IMR-90 (cell line): ENCODE measurements at regions not wholly inside any gene's neighbourhood (a gene's known extent, or its start where the extent isn't known, plus 50 kb on each side); places are given as distances from the start of the nearest gene placed in this dataset.

Source experiments
- ATAC-seq: fragments of 200-7000 bp; cut with Tn5 transposase; 2 replicates; pipeline ENCODE4 v1.9.1; 2020; ENCODE audit warnings: low read depth, mild to moderate bottlenecking, moderate library complexity
- BruUV-seq: library from RNA; stranded (reverse); fragments of 400-500 nt; replicated peaks from 2 replicates; lab custom pipeline; 2021; lab: Mats Ljungman, UMichigan
- CTCF ChIA-PET: fragments of 300-600 bp; formaldehyde crosslinking; extraction: SDS; loops from one replicate; lab custom pipeline; 2021; ENCODE audit warnings: antibody characterized with exemption; lab: Yijun Ruan, JAX
- POLR2A ChIA-PET: fragments of 300-600 bp; sonication (Branson Sonifier 250); formaldehyde crosslinking; loops from one replicate; lab custom pipeline; 2022; ENCODE audit warnings: antibody characterized with exemption; ENCODE audit not compliant: unreplicated experiment; lab: Charles Lee
- DNase-seq: peaks from one replicate; pipeline ENCODE4 v3.0.0; 2013
- H2AFZ ChIP-seq: replicated peaks from 2 replicates; pipeline ENCODE3; 2013; ENCODE audit warnings: low read length, mild to moderate bottlenecking; ENCODE audit not compliant: poor library complexity
- H2AK5ac ChIP-seq: 2 replicates; pipeline ENCODE4 v1.6.1; 2013; ENCODE audit warnings: low read depth, low read length, inconsistent platforms
- H2AK9ac ChIP-seq: replicated peaks from 2 replicates; pipeline ENCODE3; 2013; ENCODE audit warnings: mild to moderate bottlenecking, low read depth, low read length, moderate library complexity; ENCODE audit not compliant: poor library complexity
- H2BK120ac ChIP-seq: 2 replicates; pipeline ENCODE4 v1.6.1; 2013; ENCODE audit warnings: low read depth, low read length, inconsistent platforms
- H2BK15ac ChIP-seq: 3 replicates; pipeline ENCODE4 v1.6.1; 2013; ENCODE audit warnings: low read depth, low read length, inconsistent platforms
- H2BK20ac ChIP-seq: 2 replicates; pipeline ENCODE4 v1.6.1; 2013; ENCODE audit warnings: low read depth, mild to moderate bottlenecking, inconsistent platforms, low read length, moderate library complexity
- H2BK5ac ChIP-seq: 2 replicates; pipeline ENCODE4 v1.6.1; 2013; ENCODE audit warnings: mild to moderate bottlenecking, low read depth, low read length, inconsistent platforms; ENCODE audit not compliant: poor library complexity, severe bottlenecking
- H3K14ac ChIP-seq: replicated peaks from 2 replicates; pipeline ENCODE4 v1.6.1; 2013; ENCODE audit warnings: low read depth, low read length, inconsistent platforms
- H3K18ac ChIP-seq: 2 replicates; pipeline ENCODE4 v1.6.1; 2013; ENCODE audit warnings: low read depth, low read length, control low read depth
- H3K23ac ChIP-seq: 2 replicates; pipeline ENCODE4 v1.6.1; 2013; ENCODE audit warnings: low read depth, low read length, inconsistent platforms
- H3K27ac ChIP-seq: 2 replicates; pipeline ENCODE4 v1.5.1; 2013; ENCODE audit warnings: mild to moderate bottlenecking, control low read depth, low read length; ENCODE audit not compliant: insufficient read depth
- H3K27me3 ChIP-seq: 2 replicates; pipeline ENCODE4 v1.6.1; 2013; ENCODE audit warnings: low read length; ENCODE audit not compliant: control insufficient read depth, insufficient read depth
- H3K36me3 ChIP-seq: 2 replicates; pipeline ENCODE4 v1.6.1; 2013; ENCODE audit warnings: low read length, mixed read lengths; ENCODE audit not compliant: control insufficient read depth, insufficient read depth
- H3K4ac ChIP-seq: 2 replicates; pipeline ENCODE4 v1.6.1; 2013; ENCODE audit warnings: low read depth, low read length, inconsistent platforms
- H3K4me1 ChIP-seq: 2 replicates; pipeline ENCODE4 v1.6.1; 2013; ENCODE audit warnings: low read length, mixed read lengths; ENCODE audit not compliant: control insufficient read depth, insufficient read depth
- H3K4me2 ChIP-seq: 2 replicates; pipeline ENCODE4 v1.6.1; 2013; ENCODE audit warnings: low read depth, mild to moderate bottlenecking, control low read depth, low read length, moderate library complexity
- H3K4me3 ChIP-seq: 2 replicates; pipeline ENCODE4 v1.5.1; 2013; ENCODE audit warnings: low read depth, mild to moderate bottlenecking, control low read depth, low read length, moderate library complexity; ENCODE audit not compliant: insufficient read depth
- H3K56ac ChIP-seq: 2 replicates; pipeline ENCODE4 v1.6.1; 2013; ENCODE audit warnings: low read length, inconsistent platforms; ENCODE audit not compliant: insufficient read depth; ENCODE audit errors: extremely low read depth
- H3K79me1 ChIP-seq, 2 experiments: 2 replicates each; pipeline ENCODE4 v1.6.1; 2013; ENCODE audit warnings: low read length in 2 of 2, inconsistent platforms in 1 of 2, low read depth in 1 of 2
- H3K9ac ChIP-seq: 2 replicates; pipeline ENCODE4 v1.6.1; 2013; ENCODE audit warnings: low read depth, low read length, control low read depth
- H3K9me1 ChIP-seq: 2 replicates; pipeline ENCODE4 v1.6.1; 2013; ENCODE audit warnings: low read length, inconsistent platforms; ENCODE audit not compliant: insufficient read depth
- H3K9me3 ChIP-seq: 2 replicates; pipeline ENCODE4 v1.6.1; 2013; ENCODE audit warnings: low read length; ENCODE audit not compliant: control insufficient read depth, insufficient read depth
- H4K20me1 ChIP-seq: 2 replicates; pipeline ENCODE4 v1.6.1; 2013; ENCODE audit warnings: low read length, inconsistent platforms; ENCODE audit not compliant: insufficient read depth
- H4K5ac ChIP-seq: 2 replicates; pipeline ENCODE4 v1.6.1; 2013; ENCODE audit warnings: mild to moderate bottlenecking, low read depth, low read length, control low read depth
- H4K8ac ChIP-seq, 2 experiments: 2 replicates each; pipeline ENCODE4 v1.6.1; 2013; ENCODE audit warnings: low read depth in 2 of 2, low read length in 2 of 2, control low read depth in 1 of 2, inconsistent platforms in 1 of 2
- H4K91ac ChIP-seq: 2 replicates; pipeline ENCODE4 v1.6.1; 2013; ENCODE audit warnings: low read depth, low read length, inconsistent platforms; ENCODE audit not compliant: insufficient read depth
- CEBPB ChIP-seq: IDR thresholded peaks from 2 replicates; pipeline ENCODE4 v1.6.1; 2012; ENCODE audit warnings: low read depth, low read length, improper control_type of control experiment
- MAZ ChIP-seq: IDR thresholded peaks from 2 replicates; pipeline ENCODE4 v1.6.1; 2012; ENCODE audit warnings: low read depth, mild to moderate bottlenecking, low read length, improper control_type of control experiment, moderate library complexity, borderline replicate concordance
- dilution Hi-C: fragments of 300-500 bp; cut with HindIII; formaldehyde crosslinking; loops from one replicate; pipeline ENCODE4 v1.14.3; 2018; ENCODE audit warnings: low sequenced_read_pairs; ENCODE audit not compliant: unreplicated experiment
- in situ Hi-C: fragments of 300-500 bp; cut with MboI; formaldehyde crosslinking; loops from 3 replicates; pipeline ENCODE4 v1.14.3; 2019; ENCODE audit warnings: low sequenced_read_pairs, inconsistent platforms, mixed read lengths
- intact Hi-C: fragments of 100-400 bp; cut with micrococcal nuclease; formaldehyde crosslinking; loops from 2 replicates; pipeline ENCODE4 v1.10.0; 2022

DNA sequence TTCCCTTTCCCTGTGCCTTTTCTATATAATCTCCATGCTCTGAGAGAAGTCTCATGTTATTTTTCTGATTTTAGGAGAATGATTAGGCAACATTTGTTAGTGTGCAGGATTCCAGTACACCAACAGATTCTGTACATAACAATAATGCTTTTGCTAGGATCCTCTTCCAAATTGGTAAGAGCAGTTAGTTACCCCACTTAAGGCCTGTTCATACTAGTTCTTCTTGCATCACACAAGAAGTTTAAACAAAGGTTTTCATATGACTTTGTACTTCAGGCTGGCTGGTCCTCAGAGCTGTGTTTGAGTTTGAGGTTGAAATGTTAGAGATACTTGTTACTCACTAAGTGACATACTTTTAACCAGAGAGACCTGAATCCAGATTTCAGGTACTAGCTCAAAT, 686.9 kb upstream of the NRXN1 start:
- H3K9me3 ChIP-seq: no peaks in the 10 kb centered on the region
- no peak for ATAC-seq
- in situ Hi-C loops: no loop called here
- peak overlapping the region; percentile 25; the same call in 1 of the 2 replicates for H3K4ac ChIP-seq
- dilution Hi-C loops: no loop called here
- H3K23ac ChIP-seq: no peak overlapping the region
- H4K5ac ChIP-seq: peak overlapping the region; percentile 0; the same call in 1 of the 2 replicates
- TF ChIP-seq MAZ (no peak), CEBPB (peak; percentile 28; the same call in 1 of the 2 replicates)
- peak; percentile 17 for DNase-seq
- no TSS peak for BruUV-seq
- H3K79me1 ChIP-seq: no peaks in the 10 kb centered on the region
- H3K36me3 ChIP-seq: no peaks in the 10 kb centered on the region
- H2BK5ac ChIP-seq: peak overlapping the region; percentile 83
- H3K27me3 ChIP-seq: no peaks in the 10 kb centered on the region
- no peak overlapping the region for H3K4me2 ChIP-seq
- H4K8ac ChIP-seq: peak overlapping the region in 1 of 2 experiments; percentile 45; a peak in 2 of 4 replicates
- no peak overlapping the region for H3K14ac ChIP-seq
- no peak overlapping the region for H3K27ac ChIP-seq
- H2AK9ac ChIP-seq: no peak overlapping the region
- H3K9ac ChIP-seq: no peak overlapping the region
- intact Hi-C loops: no loop called here
- no peaks in the 10 kb centered on the region for H3K9me1 ChIP-seq
- H2AK5ac ChIP-seq: no peak overlapping the region
- peaks cover 3% of the 10 kb centered on the region for H3K4me1 ChIP-seq
- peak overlapping the region; percentile 86; the same call in 1 of the 3 replicates for H2BK15ac ChIP-seq
- 0 out of 2 replicates have a peak overlapping the region, but pooled peaks have one; percentile 47 for H3K56ac ChIP-seq
- peak overlapping the region; percentile 72 for H2BK120ac ChIP-seq
- peak overlapping the region; percentile 24; the same call in 1 of the 2 replicates for H3K18ac ChIP-seq
- no peak overlapping the region for H4K91ac ChIP-seq
- H2BK20ac ChIP-seq: peak overlapping the region; percentile 57; the same call in 1 of the 2 replicates
- H3K4me3 ChIP-seq: no peak overlapping the region
- no peak overlapping the region for H2AFZ ChIP-seq
- no peaks in the 10 kb centered on the region for H4K20me1 ChIP-seq
- ChIA-PET CTCF (no interaction called here), POLR2A (no interaction called here)
